ENCODE measurements at regions not wholly inside any gene's neighbourhood (a gene's known extent, or its start where the extent isn't known, plus 50 kb on each side); places are given as distances from the start of the nearest gene placed in this dataset.

DNA sequence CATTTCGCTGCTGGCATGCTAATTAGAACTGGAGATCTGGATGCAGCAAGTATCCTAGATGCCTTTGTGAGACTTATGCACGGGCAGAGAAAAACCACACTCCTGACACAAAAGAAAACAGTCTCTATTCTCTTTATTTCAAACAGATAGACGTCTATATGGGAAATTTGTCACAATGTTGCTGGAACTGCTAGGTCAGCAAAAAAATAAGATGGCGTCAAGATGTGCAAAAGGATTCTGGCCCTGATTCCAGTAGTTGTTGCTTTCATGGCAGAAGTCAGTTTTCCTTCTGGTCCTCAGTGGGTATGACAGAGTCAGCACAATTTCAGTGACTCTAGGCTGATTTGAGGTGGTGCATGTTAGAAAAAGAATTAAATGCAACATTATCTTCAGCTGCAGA lies 1068.0 kb downstream of the SLITRK5 start:
- H3K9me3 ChIP-seq (ENCODE audit: control insufficient read depth in 2 of 2, insufficient read depth in 1 of 2, low read length in 1 of 2) = no peaks in the 10 kb centered on the region
- no peaks in the 10 kb centered on the region for H3K4me1 ChIP-seq (ENCODE audit: control insufficient read depth in 2 of 2, insufficient read depth in 2 of 2, low read length in 2 of 2)
- no peaks in the 10 kb centered on the region for H3K27me3 ChIP-seq (ENCODE audit: control insufficient read depth in 2 of 2, insufficient read depth in 1 of 2, low read length in 1 of 2)
- H3K4me3 ChIP-seq (ENCODE audit: low read length in 2 of 2) = no peak overlapping the region
- 94% methylated on average over 4 of the region's 4 CpGs for WGBS
- H3K36me3 ChIP-seq (ENCODE audit: control insufficient read depth in 2 of 2, insufficient read depth in 2 of 2, low read length in 1 of 2) = no peaks in the 10 kb centered on the region
- no peak overlapping the region for H3K27ac ChIP-seq (ENCODE audit: low read depth in 1 of 2, low read length in 1 of 2)
- DNase-seq (ENCODE audit: low read depth in 6 of 9, low spot score in 9 of 9) = no peak

DNA sequence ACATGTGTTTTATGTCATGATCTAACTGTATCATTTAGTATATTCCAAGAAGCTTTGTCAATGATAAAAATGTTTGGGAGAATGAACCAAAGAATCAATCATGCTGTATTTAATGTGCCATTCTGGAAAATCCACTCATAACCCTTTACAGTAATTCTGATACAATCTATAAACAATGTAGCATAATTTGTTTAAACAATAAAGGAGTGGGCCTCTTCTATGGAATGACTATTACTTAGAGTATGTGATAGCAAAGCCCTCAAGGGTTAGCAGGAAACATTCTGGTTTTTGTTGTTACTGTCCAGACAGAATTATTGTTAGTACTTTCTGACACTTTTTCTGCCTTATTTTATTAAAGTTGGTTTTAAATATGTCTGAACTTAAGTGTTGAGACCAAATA lies 1073.1 kb downstream of the SLITRK5 start:
- Histone ChIP-seq H3K4me3 (ENCODE audit: low read length in 2 of 2) (no peak overlapping the region), H3K36me3 (ENCODE audit: control insufficient read depth in 2 of 2, insufficient read depth in 2 of 2, low read length in 1 of 2) (no peaks in the 10 kb centered on the region), H3K27ac (ENCODE audit: low read depth in 1 of 2, low read length in 1 of 2) (no peak overlapping the region), H3K9me3 (ENCODE audit: control insufficient read depth in 2 of 2, insufficient read depth in 1 of 2, low read length in 1 of 2) (no peaks in the 10 kb centered on the region), H3K27me3 (ENCODE audit: control insufficient read depth in 2 of 2, insufficient read depth in 1 of 2, low read length in 1 of 2) (no peaks in the 10 kb centered on the region), H3K4me1 (ENCODE audit: control insufficient read depth in 2 of 2, insufficient read depth in 2 of 2, low read length in 2 of 2) (no peaks in the 10 kb centered on the region)
- no peak for DNase-seq (ENCODE audit: low read depth in 6 of 9, low spot score in 9 of 9)

DNA sequence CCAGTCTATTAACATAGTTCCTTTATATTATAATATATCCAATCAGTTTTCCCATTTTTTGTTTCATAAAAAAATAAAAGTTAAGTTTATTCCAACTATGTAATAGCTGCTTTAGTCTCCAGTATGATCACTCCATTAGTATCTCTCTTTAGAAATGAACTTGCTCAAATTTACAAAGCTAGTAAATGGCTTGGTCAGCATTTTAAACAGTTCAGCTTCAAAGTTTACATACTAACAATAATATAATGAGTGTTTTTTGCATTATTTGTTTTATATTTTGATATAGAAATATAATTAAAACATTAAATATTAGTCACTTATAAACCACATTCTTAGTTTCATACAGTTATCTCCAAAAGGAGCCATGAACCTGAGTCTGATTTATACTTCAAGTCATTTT lies 1073.8 kb downstream of the SLITRK5 start:
- no peaks in the 10 kb centered on the region for H3K36me3 ChIP-seq (ENCODE audit: control insufficient read depth in 2 of 2, insufficient read depth in 2 of 2, low read length in 1 of 2)
- no peak overlapping the region for H3K4me3 ChIP-seq (ENCODE audit: low read length in 2 of 2)
- H3K9me3 ChIP-seq (ENCODE audit: control insufficient read depth in 2 of 2, insufficient read depth in 1 of 2, low read length in 1 of 2) = no peaks in the 10 kb centered on the region
- no peaks in the 10 kb centered on the region for H3K4me1 ChIP-seq (ENCODE audit: control insufficient read depth in 2 of 2, insufficient read depth in 2 of 2, low read length in 2 of 2)
- no peaks in the 10 kb centered on the region for H3K27me3 ChIP-seq (ENCODE audit: control insufficient read depth in 2 of 2, insufficient read depth in 1 of 2, low read length in 1 of 2)
- no peak overlapping the region for H3K27ac ChIP-seq (ENCODE audit: low read depth in 1 of 2, low read length in 1 of 2)
- DNase-seq (ENCODE audit: low read depth in 6 of 9, low spot score in 9 of 9) = no peak

DNA sequence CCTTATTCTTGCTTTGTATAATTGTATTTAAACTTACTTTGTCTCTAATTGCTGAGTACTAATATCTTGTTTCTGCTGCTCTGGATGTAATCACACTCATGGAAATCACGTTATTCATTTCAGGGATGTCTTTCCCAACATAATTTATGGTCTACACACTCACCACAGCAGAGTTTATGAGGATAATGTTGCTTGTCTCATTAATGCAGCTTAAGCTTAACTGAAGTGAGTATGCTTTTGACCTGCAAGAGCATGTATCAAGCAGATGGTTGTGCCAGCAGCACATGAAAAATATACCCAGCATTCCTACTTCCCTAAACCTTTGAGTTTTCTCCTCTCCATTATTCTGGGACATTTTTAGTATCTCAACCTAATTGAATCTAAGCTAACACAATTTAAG lies 1080.9 kb downstream of the SLITRK5 start:
- Histone ChIP-seq H3K9me3 (ENCODE audit: control insufficient read depth in 2 of 2, insufficient read depth in 1 of 2, low read length in 1 of 2) (no peaks in the 10 kb centered on the region), H3K27me3 (ENCODE audit: control insufficient read depth in 2 of 2, insufficient read depth in 1 of 2, low read length in 1 of 2) (no peaks in the 10 kb centered on the region), H3K4me1 (ENCODE audit: control insufficient read depth in 2 of 2, insufficient read depth in 2 of 2, low read length in 2 of 2) (no peaks in the 10 kb centered on the region), H3K4me3 (ENCODE audit: low read length in 2 of 2) (no peak overlapping the region), H3K27ac (ENCODE audit: low read depth in 1 of 2, low read length in 1 of 2) (no peak overlapping the region), H3K36me3 (ENCODE audit: control insufficient read depth in 2 of 2, insufficient read depth in 2 of 2, low read length in 1 of 2) (no peaks in the 10 kb centered on the region)
- DNase-seq (ENCODE audit: low read depth in 6 of 9, low spot score in 9 of 9) = no peak
- 80% methylated on average over 1 of the region's 1 CpG for WGBS

DNA sequence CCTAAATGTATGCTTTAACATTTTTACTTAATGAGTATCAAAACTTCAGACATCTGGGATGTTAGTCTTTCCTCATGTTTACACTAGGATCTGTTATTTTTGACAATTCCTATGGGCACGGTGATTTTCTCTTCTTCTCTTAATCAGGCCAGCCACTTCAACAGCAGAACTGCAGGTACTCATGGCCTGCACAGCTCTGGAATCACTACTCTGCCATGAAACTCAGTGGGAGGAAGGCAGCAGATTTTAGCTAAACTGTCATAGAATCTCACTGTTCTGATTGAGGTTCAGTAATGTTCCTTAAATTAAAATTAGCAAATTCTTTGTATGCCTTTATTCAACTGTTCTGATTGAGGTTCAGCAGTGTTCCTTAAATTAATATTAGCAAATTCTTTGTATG lies 1083.0 kb downstream of the SLITRK5 start:
- Histone ChIP-seq H3K36me3 (ENCODE audit: control insufficient read depth in 2 of 2, insufficient read depth in 2 of 2, low read length in 1 of 2) (no peaks in the 10 kb centered on the region), H3K27me3 (ENCODE audit: control insufficient read depth in 2 of 2, insufficient read depth in 1 of 2, low read length in 1 of 2) (no peaks in the 10 kb centered on the region), H3K4me3 (ENCODE audit: low read length in 2 of 2) (no peak overlapping the region), H3K9me3 (ENCODE audit: control insufficient read depth in 2 of 2, insufficient read depth in 1 of 2, low read length in 1 of 2) (no peaks in the 10 kb centered on the region), H3K27ac (ENCODE audit: low read depth in 1 of 2, low read length in 1 of 2) (no peak overlapping the region), H3K4me1 (ENCODE audit: control insufficient read depth in 2 of 2, insufficient read depth in 2 of 2, low read length in 2 of 2) (no peaks in the 10 kb centered on the region)
- no peak for DNase-seq (ENCODE audit: low read depth in 6 of 9, low spot score in 9 of 9)
- 95% methylated on average over 1 of the region's 1 CpG for WGBS

DNA sequence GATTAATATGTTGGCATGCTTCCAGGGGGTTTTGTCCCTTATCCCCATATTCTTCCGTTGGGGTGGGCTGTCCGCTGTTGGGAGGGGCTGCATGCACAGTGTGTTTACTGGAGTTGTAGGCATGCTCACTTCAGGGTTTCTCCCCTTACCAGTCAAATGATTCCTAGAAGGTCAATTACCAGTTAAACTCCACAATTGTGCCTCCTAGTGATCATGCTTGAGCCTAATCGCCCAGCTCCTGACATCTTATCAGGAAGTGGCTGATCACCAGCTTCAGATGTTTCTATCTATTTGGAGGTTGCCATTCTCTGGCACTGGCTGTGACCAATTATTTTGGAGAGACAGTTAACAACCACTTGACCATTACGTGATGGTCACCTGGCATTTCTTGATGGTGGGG lies 1090.0 kb downstream of the SLITRK5 start:
- H3K4me3 ChIP-seq (ENCODE audit: low read length in 2 of 2) = no peak overlapping the region
- no peaks in the 10 kb centered on the region for H3K27me3 ChIP-seq (ENCODE audit: control insufficient read depth in 2 of 2, insufficient read depth in 1 of 2, low read length in 1 of 2)
- no peaks in the 10 kb centered on the region for H3K4me1 ChIP-seq (ENCODE audit: control insufficient read depth in 2 of 2, insufficient read depth in 2 of 2, low read length in 2 of 2)
- 95% methylated on average over 4 of the region's 4 CpGs for WGBS
- no peak overlapping the region for H3K27ac ChIP-seq (ENCODE audit: low read depth in 1 of 2, low read length in 1 of 2)
- H3K36me3 ChIP-seq (ENCODE audit: control insufficient read depth in 2 of 2, insufficient read depth in 2 of 2, low read length in 1 of 2) = no peaks in the 10 kb centered on the region
- no peaks in the 10 kb centered on the region for H3K9me3 ChIP-seq (ENCODE audit: control insufficient read depth in 2 of 2, insufficient read depth in 1 of 2, low read length in 1 of 2)
- DNase-seq (ENCODE audit: low read depth in 6 of 9, low spot score in 9 of 9) = no peak

DNA sequence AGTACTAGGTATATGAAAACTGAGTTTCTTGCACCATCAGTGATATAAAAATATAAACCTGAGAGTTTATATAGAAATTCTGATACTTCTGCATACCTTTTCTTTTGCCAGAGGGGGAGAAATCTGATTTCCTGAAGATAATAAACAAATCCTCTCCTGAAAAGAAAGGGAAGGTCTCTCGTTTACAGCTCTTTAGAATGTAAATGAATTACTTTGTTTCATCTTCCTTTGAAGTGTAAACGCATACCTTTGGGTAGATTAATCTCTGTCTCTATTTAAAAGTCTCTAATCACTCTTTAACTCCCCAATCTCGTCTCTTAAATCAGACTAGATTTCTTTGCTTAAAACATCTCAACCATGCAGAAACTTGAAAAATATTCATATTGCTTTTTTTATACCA lies 1092.9 kb downstream of the SLITRK5 start:
- 90% methylated on average over 3 of the region's 3 CpGs for WGBS
- H3K9me3 ChIP-seq (ENCODE audit: control insufficient read depth in 2 of 2, insufficient read depth in 1 of 2, low read length in 1 of 2) = no peaks in the 10 kb centered on the region
- no peaks in the 10 kb centered on the region for H3K27me3 ChIP-seq (ENCODE audit: control insufficient read depth in 2 of 2, insufficient read depth in 1 of 2, low read length in 1 of 2)
- H3K27ac ChIP-seq (ENCODE audit: low read depth in 1 of 2, low read length in 1 of 2) = no peak overlapping the region
- no peaks in the 10 kb centered on the region for H3K4me1 ChIP-seq (ENCODE audit: control insufficient read depth in 2 of 2, insufficient read depth in 2 of 2, low read length in 2 of 2)
- DNase-seq (ENCODE audit: low read depth in 6 of 9, low spot score in 9 of 9) = no peak
- H3K4me3 ChIP-seq (ENCODE audit: low read length in 2 of 2) = no peak overlapping the region
- H3K36me3 ChIP-seq (ENCODE audit: control insufficient read depth in 2 of 2, insufficient read depth in 2 of 2, low read length in 1 of 2) = no peaks in the 10 kb centered on the region

DNA sequence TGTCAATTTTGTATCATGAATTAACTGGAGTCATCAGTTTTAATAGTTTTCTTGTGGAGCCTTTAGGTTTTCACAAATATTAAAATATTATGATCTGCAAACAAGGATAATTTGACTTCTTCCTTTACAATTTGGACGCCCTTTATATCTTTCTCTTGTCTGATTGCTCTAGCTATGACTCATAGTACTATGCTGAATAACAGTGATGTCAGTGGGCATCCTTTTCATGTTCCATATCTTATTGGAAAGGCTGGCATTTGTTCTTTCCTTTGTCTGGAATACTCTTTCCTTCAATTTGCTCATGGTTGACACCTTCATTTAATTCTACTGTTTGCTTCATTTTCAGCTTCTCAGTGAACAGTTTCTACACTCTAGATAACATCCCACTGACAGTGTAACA lies 1129.3 kb downstream of the SLITRK5 start:
- Histone ChIP-seq H3K36me3 (ENCODE audit: control insufficient read depth in 2 of 2, insufficient read depth in 2 of 2, low read length in 1 of 2) (no peaks in the 10 kb centered on the region), H3K27ac (ENCODE audit: low read depth in 1 of 2, low read length in 1 of 2) (no peak overlapping the region), H3K27me3 (ENCODE audit: control insufficient read depth in 2 of 2, insufficient read depth in 1 of 2, low read length in 1 of 2) (no peaks in the 10 kb centered on the region), H3K4me3 (ENCODE audit: low read length in 2 of 2) (no peak overlapping the region), H3K4me1 (ENCODE audit: control insufficient read depth in 2 of 2, insufficient read depth in 2 of 2, low read length in 2 of 2) (no peaks in the 10 kb centered on the region), H3K9me3 (ENCODE audit: control insufficient read depth in 2 of 2, insufficient read depth in 1 of 2, low read length in 1 of 2) (no peaks in the 10 kb centered on the region)
- 91% methylated on average over 1 of the region's 1 CpG for WGBS
- DNase-seq (ENCODE audit: low read depth in 6 of 9, low spot score in 9 of 9) = no peak

DNA sequence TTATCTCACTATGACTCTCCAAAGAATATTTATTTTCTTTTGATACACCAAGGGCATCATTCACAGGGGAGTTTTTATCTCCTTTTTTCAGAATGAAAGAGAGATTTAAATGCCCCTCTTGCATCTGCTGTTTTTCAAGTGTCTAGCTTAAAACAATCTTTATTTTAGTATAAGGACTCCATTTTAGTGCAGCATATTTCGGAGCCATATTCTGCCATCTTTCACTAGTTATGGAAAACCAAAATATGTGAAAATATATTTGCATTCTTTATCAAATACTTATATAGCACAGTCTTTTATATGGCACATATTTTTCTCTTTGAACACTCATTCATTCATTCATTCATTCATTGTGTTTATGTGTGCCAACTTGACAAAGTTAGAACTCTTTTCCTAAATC lies 1130.2 kb downstream of the SLITRK5 start:
- H3K27ac ChIP-seq (ENCODE audit: low read depth in 1 of 2, low read length in 1 of 2) = no peak overlapping the region
- no peaks in the 10 kb centered on the region for H3K4me1 ChIP-seq (ENCODE audit: control insufficient read depth in 2 of 2, insufficient read depth in 2 of 2, low read length in 2 of 2)
- DNase-seq (ENCODE audit: low read depth in 6 of 9, low spot score in 9 of 9) = no peak
- no peaks in the 10 kb centered on the region for H3K9me3 ChIP-seq (ENCODE audit: control insufficient read depth in 2 of 2, insufficient read depth in 1 of 2, low read length in 1 of 2)
- 96% methylated on average over 1 of the region's 1 CpG for WGBS
- H3K27me3 ChIP-seq (ENCODE audit: control insufficient read depth in 2 of 2, insufficient read depth in 1 of 2, low read length in 1 of 2) = no peaks in the 10 kb centered on the region
- H3K4me3 ChIP-seq (ENCODE audit: low read length in 2 of 2) = no peak overlapping the region
- no peaks in the 10 kb centered on the region for H3K36me3 ChIP-seq (ENCODE audit: control insufficient read depth in 2 of 2, insufficient read depth in 2 of 2, low read length in 1 of 2)

DNA sequence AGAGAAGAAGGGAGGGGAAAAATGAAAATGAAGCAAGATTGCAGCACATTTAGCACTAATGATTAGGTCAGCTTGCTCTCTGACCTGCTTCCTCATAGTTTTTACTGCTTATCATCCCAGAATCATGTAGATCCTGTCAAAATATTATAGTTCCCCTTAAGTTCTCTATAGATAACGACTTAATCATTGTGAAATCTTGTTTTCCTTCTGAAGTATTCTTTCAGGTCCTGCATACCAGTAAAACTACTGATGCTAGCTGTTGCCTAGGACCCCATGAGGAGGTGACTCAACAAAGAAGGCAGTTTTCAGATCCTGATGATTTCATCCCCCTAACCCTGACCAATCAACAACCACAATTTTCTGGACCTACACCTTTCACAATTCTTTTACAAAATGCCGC lies 1131.7 kb downstream of the SLITRK5 start:
- H3K27me3 ChIP-seq (ENCODE audit: control insufficient read depth in 2 of 2, insufficient read depth in 1 of 2, low read length in 1 of 2) = no peaks in the 10 kb centered on the region
- no peaks in the 10 kb centered on the region for H3K4me1 ChIP-seq (ENCODE audit: control insufficient read depth in 2 of 2, insufficient read depth in 2 of 2, low read length in 2 of 2)
- H3K27ac ChIP-seq (ENCODE audit: low read depth in 1 of 2, low read length in 1 of 2) = no peak overlapping the region
- no peak for DNase-seq (ENCODE audit: low read depth in 6 of 9, low spot score in 9 of 9)
- H3K9me3 ChIP-seq (ENCODE audit: control insufficient read depth in 2 of 2, insufficient read depth in 1 of 2, low read length in 1 of 2) = no peaks in the 10 kb centered on the region
- H3K4me3 ChIP-seq (ENCODE audit: low read length in 2 of 2) = no peak overlapping the region
- no peaks in the 10 kb centered on the region for H3K36me3 ChIP-seq (ENCODE audit: control insufficient read depth in 2 of 2, insufficient read depth in 2 of 2, low read length in 1 of 2)
- WGBS = 69% methylated on average over 2 of the region's 2 CpGs

All from thymus (tissue), 11 donors.